Retina (tissue), 1 donor: ENCODE measurements at regions not wholly inside any gene's neighbourhood (a gene's known extent, or its start where the extent isn't known, plus 50 kb on each side); places are given as distances from the start of the nearest gene placed in this dataset.

Experiments
- DNase-seq: peaks from one replicate; pipeline ENCODE4 v3.0.0-alpha.2; 2016

GRCh38 chr13:40272776-40273139 is 393.7 kb downstream of the FOXO1 start:
- DNase-seq = no peak

GRCh38 chr13:40273253-40274025 is 393.0 kb downstream of the FOXO1 start:
- no peak for DNase-seq

GRCh38 chr13:40274103-40274502 is 392.3 kb downstream of the FOXO1 start:
- DNase-seq = no peak

GRCh38 chr13:40275155-40275554 is 391.3 kb downstream of the FOXO1 start:
- no peak for DNase-seq

DNA sequence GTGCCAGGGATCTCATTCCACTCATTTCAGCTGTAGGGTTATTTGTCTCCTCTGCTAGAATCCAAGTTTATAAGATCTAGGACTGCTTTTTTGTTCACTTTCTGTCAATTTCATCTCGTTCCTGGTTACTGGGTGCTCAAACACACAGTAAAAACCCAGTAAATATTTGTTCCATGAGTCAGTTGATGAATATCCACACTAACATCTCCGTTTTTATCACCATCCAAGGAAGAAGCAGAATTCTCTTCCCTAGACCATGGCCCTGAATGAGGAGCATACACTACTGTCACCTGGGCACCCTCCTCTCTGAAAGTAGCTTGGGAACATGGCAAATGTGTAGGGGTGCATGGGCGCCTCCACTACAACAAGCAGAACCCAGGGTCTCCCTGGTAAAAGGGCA is 390.8 kb downstream of the FOXO1 start:
- no peak for DNase-seq

DNA sequence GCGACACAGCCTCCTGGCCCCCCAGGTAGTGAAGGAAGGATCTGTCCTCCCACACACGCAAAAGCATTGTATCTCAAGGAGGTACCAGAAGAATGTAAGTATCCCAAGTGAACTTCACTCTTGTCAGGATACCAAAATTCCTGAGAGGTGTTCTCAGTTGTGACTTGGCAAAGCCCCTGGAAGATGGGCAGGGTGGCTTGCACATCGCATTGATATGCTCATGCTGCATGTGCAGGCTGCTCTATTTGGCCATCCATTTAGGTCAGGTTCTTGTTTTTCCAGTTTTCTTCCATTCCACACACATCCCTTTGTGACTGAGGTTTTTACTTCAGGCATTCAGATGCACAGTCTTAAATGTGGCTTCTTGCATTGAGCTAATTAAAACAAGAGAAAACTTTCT is 382.8 kb downstream of the FOXO1 start:
- no peak for DNase-seq

DNA sequence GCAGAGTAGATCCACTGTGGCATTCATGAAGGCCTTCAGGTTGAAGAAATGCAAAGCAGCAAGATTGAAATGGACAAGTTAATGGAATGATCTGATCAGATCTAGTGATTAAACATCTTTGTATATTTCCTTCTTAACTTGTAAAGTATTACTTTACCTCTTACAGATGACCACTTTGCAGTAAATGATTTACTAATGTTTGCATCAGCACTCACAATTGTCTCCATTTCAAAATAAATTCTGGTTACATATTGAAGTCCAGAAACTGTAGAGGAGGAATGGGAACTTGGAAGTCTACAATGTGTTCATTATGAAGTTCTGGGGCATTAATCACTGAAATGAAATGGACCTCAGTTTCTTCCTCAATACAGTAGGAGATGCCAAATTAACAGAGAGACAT is 380.8 kb downstream of the FOXO1 start:
- DNase-seq = no peak

DNA sequence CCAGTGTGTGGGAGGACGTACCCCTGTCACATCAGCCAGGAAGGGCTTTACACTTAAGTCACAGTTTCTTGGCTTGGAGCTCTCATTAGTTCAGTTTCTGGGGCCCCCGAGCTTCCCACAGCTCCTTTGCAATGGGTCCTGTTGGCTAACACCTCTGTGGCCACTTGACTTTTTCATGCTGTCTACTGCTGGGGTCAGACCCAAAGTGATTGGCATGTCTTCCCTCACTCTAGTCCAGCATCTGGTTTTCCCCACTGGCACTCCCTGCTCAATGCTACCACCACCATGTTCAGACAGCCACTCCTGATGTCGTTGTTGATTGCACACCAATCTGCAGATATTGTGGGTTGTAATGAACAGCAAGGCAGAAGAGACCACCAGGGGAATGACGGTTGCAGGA is 379.0 kb downstream of the FOXO1 start:
- no peak for DNase-seq

DNA sequence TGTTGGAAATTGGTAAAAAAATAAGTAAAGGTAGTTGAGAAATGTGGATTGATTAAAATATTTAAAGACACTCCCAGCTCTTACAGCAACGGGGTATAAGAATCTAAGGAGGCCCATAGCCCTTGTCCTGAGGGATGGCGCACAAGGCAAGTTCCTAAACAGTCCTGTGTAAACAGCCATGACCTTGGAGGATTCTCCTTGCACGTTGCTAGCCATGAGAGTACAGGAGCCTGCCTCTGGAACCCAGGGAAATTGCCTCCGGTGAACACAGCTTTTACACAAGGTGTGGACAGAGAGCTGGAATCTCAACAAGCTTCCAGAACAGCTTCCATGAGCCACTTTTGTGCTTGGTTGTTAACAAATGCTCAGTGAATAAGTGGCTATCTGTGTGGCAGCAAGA is 378.2 kb downstream of the FOXO1 start:
- DNase-seq = no peak

DNA sequence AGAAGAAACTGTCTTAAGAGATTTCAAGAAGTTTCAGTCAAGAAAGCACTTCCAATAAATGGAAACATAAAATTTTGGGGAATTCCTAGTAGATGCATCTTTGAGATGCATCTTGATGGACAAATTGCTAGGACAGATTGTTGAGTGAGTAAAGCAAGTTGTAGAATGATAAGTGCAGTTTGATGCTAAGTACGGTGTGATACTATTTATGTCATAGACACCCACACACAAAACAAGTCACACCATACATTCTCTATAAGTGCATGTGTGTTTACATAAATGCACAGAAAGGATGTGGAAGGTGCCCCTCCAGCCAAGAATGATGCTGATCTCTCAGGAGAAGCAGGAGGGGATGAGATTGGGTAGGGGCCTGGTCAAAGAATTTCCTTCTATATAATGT is 375.7 kb downstream of the FOXO1 start:
- DNase-seq = no peak

- no peak for DNase-seq
These were observed 374.3 kb downstream of the FOXO1 start for GRCh38 chr13:40292108-40292507.

DNA sequence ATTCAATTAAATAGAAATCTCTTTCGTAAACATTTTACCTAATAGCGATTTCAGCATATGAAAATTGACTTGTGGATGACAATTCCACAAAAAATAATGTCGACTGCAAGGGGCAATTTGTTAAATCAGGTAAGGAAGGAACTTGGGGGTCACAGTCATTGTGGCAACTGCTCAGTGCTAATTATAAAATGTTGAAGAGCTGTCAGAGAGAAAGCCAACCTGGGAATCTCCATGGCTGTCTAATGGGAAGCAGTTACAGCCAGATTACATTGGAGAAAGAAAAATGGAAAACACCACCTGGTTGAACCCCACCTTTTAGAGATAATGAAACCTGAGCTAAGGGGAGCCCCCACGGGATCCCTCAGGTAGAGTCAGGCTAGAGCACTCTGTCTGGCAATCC is 373.9 kb downstream of the FOXO1 start:
- DNase-seq = no peak

DNA sequence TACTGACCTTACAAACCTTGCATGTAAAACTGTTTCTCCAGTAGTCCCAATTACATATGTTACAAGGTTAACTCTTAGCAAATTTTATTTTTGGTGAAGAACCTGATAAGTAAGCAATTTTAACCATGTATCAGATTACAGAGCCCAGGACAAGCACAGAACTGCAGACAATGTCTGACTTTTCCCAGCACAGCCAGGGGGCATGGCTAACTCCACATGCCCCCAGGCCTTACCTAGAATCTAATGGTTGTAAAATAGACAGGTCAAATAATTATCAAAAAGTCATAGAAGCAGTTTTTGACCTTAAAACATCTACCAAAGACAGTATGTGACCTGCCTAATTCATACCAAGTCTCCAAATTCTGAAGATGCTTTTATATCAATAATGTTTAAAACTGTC is 364.1 kb downstream of the FOXO1 start:
- no peak for DNase-seq

DNA sequence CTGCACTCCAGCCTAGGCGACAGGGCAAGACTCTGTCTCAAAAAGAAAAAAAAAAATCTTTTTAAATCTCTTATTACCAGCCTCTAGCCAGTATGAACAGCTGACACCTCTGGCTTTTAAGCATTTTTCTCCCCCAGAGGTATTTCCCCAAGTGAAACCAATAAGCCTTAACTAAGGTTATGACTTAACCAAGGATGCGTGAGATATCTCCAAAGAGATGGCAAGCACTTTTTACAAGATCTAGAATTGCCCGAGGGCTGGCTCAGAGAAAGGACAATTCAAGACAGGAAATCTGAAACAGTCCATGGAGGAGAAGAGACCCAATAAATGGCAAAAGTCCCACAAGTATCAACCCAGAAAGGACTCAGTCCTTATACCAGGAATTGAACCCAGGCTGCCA is 362.1 kb downstream of the FOXO1 start:
- DNase-seq = no peak

DNA sequence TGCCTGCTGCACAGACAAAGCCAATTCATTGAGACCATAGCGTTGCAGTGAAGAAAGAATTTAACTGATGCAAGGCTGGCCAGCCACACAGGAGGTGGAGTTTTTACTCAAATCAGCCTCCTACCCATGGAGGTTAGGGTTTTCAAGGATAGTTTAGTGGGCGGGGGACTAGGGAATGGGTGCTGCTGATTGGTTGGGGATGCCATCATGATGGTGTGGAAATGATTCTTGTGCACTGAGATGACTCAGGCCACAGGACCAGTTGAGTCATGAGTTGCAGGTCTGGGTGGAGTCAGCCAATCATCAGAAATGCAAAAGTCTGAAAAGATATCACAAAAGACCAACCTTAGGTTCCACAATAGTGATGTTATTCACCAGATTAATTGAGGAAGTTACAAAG is 359.6 kb downstream of the FOXO1 start:
- DNase-seq = no peak

DNA sequence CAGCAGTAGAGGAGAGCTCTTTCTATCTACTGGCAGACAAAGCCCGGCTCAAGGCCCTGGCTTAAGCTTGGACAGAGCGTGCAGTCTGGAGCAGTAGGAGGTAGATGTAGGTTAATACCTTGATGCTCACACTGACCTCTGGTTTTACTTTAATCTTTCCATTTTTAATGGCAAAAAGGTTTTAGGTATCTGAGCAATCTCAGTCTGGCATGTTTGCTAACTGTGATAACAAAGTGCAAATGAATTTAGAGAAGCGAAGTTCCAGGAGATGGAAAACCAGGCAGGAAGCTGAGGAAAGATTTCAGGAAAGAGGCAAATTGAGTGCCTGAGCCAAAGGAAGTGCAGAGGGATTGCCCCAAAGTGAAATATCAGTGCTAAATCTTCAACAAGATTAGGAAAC is 356.6 kb downstream of the FOXO1 start:
- no peak for DNase-seq

- DNase-seq = no peak
These were observed 354.9 kb downstream of the FOXO1 start for GRCh38 chr13:40311356-40312101.

DNA sequence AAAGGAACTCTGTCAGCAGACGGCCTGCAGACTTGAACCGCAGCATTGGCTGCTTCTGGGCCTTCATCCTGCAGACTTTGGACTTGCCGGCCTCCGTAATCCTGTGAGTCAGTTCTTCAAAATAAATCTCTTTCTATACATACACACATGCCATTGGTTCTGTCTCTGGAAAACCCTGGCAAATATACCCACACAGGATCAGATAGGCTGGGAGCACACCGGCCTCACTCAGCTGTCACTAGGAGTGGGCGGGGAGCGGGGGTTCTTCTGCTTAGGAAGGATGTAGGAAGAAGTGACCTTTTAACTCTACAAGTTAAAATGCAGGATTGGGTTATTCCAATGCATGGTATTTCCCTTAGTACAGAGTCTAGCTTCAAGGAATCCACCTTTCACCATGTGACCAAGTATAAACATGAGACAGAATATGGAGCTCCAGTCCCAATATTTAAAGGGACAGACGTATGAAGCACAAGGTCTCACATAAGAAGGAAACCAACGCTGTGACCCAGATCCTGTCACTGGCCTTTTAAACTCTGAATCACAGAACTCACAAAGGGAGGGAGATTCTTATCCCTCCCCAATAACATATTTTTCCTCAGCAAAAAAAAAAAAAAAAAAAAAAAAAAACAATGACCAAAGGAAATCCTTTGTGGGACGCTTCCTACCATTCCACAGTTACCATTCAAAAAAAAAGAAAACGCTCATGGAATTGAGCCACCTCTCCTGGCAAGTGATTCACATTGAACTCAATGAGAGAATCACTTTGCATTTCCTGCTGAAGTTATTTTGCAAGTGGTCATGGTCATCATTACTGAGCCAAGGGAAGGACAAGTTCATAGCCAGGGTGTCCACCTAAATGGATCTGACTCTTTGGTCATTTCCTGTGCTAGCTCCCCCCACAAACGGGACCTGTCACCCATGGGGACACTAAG is 352.9 kb downstream of the FOXO1 start:
- no peak for DNase-seq

- DNase-seq = no peak
These were observed 350.9 kb downstream of the FOXO1 start for GRCh38 chr13:40315416-40316064.

DNA sequence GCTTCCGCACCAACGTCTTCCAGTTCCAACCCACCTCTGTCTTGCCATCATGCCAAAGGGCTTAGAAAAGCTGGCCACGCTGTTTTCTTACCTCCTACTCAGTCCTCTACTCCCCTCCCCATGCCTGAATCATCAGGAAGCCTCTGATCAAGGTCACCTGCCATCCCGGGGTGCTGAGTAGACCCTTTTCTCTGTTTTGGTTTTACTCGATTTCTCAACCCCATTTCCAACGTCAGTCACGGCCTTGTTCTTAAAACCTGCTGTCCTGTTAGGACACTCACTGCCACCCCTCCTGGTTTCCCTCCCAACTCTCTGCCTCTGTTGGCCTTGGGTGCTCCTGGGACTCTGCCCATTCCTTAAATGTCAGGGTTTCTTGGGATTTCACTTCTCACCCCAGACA is 350.1 kb downstream of the FOXO1 start:
- no peak for DNase-seq

DNA sequence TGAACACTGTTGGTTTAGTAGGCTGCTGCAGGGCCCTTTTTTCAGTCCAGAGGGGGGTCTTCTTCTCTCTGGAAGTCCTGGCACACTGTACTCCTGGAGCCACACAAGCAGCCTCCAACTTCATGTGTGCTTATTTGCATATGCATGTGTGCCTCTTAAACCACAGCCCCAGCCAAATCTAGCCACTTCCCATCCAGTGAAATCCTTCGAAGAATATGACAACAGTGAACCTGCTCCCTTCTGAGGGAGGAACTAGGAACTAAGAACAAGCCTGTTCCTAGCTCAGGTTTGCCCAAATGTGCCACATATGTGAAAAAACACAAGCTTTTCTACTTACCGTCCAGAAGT is 348.5 kb downstream of the FOXO1 start:
- DNase-seq = no peak

GRCh38 chr13:40318366-40318765 is 348.1 kb downstream of the FOXO1 start:
- DNase-seq = no peak
